ENCODE measurements at regions not wholly inside any gene's neighbourhood (a gene's known extent, or its start where the extent isn't known, plus 50 kb on each side); places are given as distances from the start of the nearest gene placed in this dataset.

- TF ChIP-seq CTCF (IDR thresholded peaks at IDR 0.05; ENCODE audit: insufficient read depth, low read length, poor library complexity, severe bottlenecking), result no peak
- TF ChIP-seq EZH2phosphoT487 (conservative IDR thresholded peaks at IDR 0.05; ENCODE audit: low read length), result no peak
Measured at GRCh38 chr1:209268479-209268878, 315.0 kb upstream of the CAMK1G start.

All from SU-DHL-6 (cell line).